Activated naive CD4-positive, alpha-beta T cell treated with Interleukin-2 at 50 U/mL for 16 hours (primary cell): ENCODE measurements at regions not wholly inside any gene's neighbourhood (a gene's known extent, or its start where the extent isn't known, plus 50 kb on each side); places are given as distances from the start of the nearest gene placed in this dataset.
A peak's percentile ranks its signal among the peaks of the same experiment; 100 is the strongest.

Experiments used
- DNase-seq: peaks from one replicate; pipeline ENCODE4 v3.0.0-alpha.2; 2020

DNA sequence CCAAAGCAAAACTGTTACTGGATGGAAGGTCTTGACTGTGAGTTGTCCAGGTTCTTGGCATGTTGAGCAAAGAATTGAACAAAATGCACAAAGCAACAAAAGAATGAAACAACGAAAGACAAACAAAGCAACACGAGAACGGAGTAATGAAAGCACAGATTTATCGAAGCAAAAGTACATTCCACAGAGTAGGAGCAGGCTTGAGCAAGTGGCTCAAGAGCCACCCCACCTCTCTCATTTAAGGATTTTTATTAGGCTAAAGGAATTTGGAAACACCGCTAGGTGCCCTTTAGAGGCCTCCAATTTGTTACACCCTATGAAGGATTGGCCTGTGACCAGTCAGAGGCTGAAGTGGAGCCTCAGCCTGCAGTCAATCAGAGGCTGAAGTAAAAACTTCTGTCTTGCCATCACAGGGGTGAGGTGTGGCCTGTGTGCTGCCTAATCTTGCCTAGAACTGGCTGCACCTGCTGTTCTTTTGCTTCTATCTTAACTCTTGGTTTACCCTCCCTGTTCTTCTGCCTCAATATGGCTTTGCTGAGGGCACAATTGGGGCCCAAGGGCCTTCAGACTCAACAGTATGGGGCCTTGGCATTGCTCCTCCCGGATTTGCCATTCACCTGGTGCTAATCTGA is 59.4 kb upstream of the FTH1 start:
- no peak for DNase-seq

DNA sequence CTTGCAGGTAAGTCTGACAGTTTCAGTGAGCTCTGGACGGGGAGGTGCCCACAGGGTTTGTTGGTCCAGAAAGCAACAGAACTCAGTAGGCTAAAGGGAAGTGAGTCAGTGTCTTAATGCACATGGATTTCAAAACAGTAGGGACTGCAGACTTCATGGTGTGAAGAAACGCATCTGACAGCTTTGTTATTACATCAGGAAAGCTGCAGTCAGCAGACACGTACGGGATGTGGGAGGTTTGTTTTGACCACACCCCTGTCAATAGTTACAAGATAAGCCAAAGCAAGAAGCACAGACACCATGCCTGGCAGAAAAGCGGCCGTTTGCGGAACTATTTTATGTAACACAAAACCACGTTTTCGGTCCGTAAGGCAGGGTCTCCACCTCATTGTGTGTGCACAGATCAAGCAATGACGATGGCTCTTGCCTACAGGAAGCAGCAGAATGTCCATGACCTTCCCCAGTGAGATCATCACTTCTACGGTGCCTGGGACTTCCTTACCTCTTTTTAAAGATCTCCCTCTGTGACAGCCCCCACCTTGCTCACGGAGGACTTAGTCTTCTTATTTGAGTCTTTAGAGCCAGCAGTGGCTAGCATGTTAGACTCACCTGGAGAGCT is 58.2 kb upstream of the FTH1 start:
- peak; percentile 64 for DNase-seq

DNA sequence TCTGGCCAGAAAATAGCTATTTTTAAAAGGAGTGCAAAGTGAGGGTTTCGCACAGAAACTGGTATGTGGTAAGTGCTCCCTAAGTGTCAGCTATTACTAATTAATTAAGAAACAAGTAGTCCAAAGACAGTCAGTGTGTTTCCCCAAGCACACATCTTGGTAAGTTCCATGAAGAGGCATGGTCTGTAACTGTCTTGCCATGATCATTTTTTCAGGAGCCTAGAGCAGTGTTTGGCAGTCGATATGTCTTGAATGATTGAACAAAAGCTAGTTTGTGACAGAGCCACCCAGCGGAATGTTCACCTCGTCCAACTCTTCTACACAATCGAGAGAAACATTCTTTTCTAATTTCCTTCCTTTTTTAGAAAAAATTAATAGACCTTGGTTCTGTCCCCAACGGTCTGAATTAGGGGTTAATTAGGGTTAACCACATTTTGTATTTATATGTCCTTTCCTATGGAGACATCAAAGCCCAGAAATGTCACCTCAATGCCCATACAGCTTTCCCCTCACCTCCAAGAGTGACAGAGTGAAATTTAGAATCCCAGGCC is 57.6 kb upstream of the FTH1 start:
- DNase-seq, result no peak

DNA sequence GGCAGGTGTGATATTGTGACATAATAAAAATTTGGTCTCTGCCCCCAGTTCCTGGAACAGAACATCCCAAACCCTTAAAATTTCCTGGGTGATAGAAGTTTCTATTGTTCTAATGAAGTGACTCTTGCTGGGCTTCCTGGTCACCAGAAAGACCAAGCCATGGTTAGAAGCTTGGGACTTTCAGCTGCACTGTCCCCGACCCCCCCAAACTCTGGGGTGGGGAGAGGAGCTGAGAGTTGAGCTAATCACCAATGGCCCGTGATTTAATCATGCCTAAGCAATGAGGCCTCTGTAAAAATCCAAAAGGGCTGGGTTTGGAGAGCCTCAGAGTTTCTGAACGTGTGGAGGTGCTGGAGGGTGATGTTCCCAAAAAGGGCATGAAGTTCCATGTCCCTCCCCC is 54.8 kb upstream of the FTH1 start:
- no peak for DNase-seq

DNA sequence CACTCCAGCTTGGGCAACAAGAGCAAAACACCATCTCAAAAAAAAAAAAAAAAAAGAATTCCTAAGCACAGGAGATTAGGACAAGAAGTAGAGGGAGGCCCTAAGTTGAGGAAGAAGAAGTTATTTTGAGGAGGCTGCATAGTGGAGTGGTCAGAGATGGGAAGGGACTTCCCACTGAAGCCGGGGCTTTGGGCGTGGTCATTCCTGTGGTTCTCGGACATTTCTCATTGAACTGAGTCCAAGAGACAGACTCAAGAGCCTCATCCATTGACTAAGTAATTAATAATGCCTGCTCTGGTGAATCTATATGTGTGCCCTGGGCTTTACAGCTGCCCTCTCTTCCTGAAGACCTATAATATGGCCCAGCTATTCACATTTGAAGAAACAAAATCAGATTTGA is 53.2 kb upstream of the FTH1 start:
- DNase-seq, result no peak

DNA sequence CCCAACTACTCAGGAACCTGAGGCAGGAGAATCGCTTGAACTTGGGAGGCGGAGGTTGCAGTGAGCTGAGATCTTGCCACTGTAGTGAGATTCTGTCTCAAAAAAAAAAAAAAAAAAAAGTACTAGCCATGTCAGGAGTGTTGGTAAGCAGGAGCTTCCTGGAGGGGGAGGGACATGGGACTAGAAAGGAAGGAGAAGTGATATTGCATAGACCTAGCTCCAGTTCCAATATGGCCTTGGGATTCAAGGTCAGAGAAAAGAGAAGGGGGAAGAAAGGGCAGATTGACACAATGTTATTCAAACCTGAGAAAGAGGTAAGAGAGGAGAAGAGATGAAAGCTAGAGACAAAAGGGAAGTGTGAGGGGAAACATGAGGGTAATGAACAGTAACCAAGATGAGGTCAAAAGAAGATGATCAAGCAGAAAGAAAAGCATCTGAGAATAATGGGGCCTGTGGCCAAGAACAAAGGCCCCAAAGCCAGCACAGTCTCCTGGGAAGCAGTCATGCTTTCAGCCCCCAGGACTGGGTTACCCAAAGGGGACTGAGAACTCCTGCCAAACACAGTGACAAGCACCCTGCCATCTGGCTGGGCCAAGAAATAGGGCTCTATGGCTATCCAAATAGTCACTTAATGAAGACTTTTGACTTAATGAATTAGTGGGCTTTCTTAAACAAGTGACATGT is 51.7 kb upstream of the FTH1 start:
- DNase-seq, result no peak

DNA sequence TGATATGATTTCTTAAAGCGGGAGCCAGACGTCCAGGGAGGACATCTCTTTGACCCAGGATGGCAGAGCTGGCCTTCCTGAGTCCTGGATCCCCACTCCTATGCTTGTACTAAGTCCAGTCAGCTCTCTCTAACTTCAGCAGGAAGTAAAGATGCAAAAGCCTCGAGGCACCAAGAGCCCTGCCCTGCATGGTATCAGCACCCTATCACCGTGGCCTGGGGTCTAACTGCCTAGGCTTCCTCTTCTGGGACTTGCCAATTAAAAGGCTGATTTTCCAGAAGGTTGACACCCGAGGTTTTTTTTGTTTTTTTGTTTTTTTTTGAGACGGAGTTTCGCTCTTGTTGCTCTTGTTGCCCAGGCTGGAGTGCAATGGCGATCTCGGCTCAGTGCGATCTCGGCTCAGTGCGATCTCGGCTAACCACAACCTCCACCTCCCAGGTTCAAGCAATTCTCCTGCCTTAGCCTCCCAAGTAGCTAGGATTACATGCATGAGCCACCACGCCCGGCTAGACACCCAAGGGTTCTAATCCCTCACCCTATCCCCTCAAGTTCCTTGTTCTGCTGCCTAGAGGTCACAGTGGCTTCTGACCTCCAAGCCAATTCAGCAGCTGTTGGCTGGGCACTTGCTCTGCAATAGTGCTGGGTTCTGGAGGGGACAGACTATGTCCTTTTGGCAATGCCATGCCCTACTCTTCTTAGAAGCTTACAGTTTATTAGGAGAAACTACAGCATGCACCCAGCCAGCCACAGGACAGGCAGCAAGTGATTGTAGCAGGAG is 50.6 kb upstream of the FTH1 start:
- no peak for DNase-seq
